ENCODE measurements at regions not wholly inside any gene's neighbourhood (a gene's known extent, or its start where the extent isn't known, plus 50 kb on each side); places are given as distances from the start of the nearest gene placed in this dataset.
"Not testable (repeated sequence)": the region's sequence is repeated elsewhere in the genome, so short reads cannot be mapped to it uniquely, and the experiment has no call there.

- not testable (repeated sequence) for TF ChIP-seq POLR2AphosphoS5 (IDR thresholded peaks at IDR 0.05; ENCODE audit: low read depth, low read length); EGR1 (IDR thresholded peaks at IDR 0.05; ENCODE audit: low read depth); CTCF (IDR thresholded peaks at IDR 0.05 in 2 of 3, conservative IDR thresholded peaks at IDR 0.05 in 1 of 3; ENCODE audit: borderline replicate concordance in 1 of 3, insufficient read depth in 1 of 3, low read depth in 2 of 3, low read length in 2 of 3); SP1 (IDR thresholded peaks at IDR 0.05; ENCODE audit: low read depth); JUND (IDR thresholded peaks at IDR 0.05); POLR2A (IDR thresholded peaks at IDR 0.05; ENCODE audit: borderline replicate concordance, extremely low read depth, insufficient read depth, insufficient read length); EZH2 (IDR thresholded peaks at IDR 0.05); ATF3 (IDR thresholded peaks at IDR 0.05); SRF (IDR thresholded peaks at IDR 0.05; ENCODE audit: low read depth); TCF7L2 (IDR thresholded peaks at IDR 0.05; ENCODE audit: borderline replicate concordance, extremely low read depth, insufficient read depth, insufficient read length); REST (IDR thresholded peaks at IDR 0.05; ENCODE audit: low read depth); EZH2phosphoT487 (IDR thresholded peaks at IDR 0.05; ENCODE audit: borderline replicate concordance); CBX3 (IDR thresholded peaks at IDR 0.05; ENCODE audit: low read depth); FOSL1 (IDR thresholded peaks at IDR 0.05; ENCODE audit: low read depth)
Measured at GRCh38 chr21:18567770-18568169, 164.2 kb upstream of the TMPRSS15 start.

All from HCT116 (cell line).